ENCODE measurements at regions not wholly inside any gene's neighbourhood (a gene's known extent, or its start where the extent isn't known, plus 50 kb on each side); places are given as distances from the start of the nearest gene placed in this dataset.

DNA sequence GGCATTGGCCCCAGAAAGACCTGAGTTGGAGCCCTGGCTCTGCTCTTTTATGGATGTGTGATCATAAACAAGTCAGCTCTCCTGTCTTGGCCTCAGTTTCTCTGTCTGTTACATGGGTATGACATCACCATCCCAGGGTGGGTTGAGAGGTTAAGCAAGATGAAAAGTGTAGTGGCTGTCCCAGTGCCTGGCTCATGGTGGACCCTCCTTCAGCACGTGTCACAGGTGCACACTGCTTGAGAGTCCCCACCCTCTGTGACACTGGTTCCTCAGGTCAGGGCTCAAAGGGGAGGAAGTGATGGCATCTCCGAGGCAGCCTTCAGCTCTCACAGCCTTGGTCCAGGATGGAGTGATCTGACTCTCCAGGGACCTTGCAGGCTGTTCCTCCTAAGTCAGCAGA, 218.4 kb downstream of the HAPSTR1 start:
- TF ChIP-seq, protein P1, sequence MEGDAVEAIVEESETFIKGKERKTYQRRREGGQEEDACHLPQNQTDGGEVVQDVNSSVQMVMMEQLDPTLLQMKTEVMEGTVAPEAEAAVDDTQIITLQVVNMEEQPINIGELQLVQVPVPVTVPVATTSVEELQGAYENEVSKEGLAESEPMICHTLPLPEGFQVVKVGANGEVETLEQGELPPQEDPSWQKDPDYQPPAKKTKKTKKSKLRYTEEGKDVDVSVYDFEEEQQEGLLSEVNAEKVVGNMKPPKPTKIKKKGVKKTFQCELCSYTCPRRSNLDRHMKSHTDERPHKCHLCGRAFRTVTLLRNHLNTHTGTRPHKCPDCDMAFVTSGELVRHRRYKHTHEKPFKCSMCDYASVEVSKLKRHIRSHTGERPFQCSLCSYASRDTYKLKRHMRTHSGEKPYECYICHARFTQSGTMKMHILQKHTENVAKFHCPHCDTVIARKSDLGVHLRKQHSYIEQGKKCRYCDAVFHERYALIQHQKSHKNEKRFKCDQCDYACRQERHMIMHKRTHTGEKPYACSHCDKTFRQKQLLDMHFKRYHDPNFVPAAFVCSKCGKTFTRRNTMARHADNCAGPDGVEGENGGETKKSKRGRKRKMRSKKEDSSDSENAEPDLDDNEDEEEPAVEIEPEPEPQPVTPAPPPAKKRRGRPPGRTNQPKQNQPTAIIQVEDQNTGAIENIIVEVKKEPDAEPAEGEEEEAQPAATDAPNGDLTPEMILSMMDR (IDR thresholded peaks at IDR 0.05), result no peak
- TF ChIP-seq POLR2A (IDR thresholded peaks at IDR 0.05), result no peak

All from thyroid gland (tissue), 4 donors.